DOHH2 (cell line): ENCODE measurements at regions not wholly inside any gene's neighbourhood (a gene's known extent, or its start where the extent isn't known, plus 50 kb on each side); places are given as distances from the start of the nearest gene placed in this dataset.

Source experiments
- H3F3A ChIP-seq: fragments of 200-600 bp; sonication (generic), shearing (Covaris generic); 2 replicates; pipeline ENCODE4 v1.6.0; 2016; ENCODE audit warnings: antibody characterized with exemption, mild to moderate bottlenecking; ENCODE audit not compliant: control insufficient read depth, insufficient read depth
- H3K27ac ChIP-seq: fragments of 200-600 bp; sonication (generic); 2 replicates; pipeline ENCODE4 v1.5.1; 2014; ENCODE audit warnings: low read depth, mild to moderate bottlenecking, low read length, moderate library complexity
- H3K27me3 ChIP-seq: fragments of 200-600 bp; sonication (generic); 2 replicates; pipeline ENCODE4 v1.6.1; 2014; ENCODE audit warnings: mild to moderate bottlenecking, low read length, mixed read lengths; ENCODE audit not compliant: control insufficient read depth
- H3K36me3 ChIP-seq: fragments of 200-600 bp; sonication (generic); 2 replicates; pipeline ENCODE4 v1.6.1; 2014; ENCODE audit warnings: mild to moderate bottlenecking, low read length, moderate library complexity, mixed read lengths; ENCODE audit not compliant: control insufficient read depth
- H3K4me1 ChIP-seq: fragments of 200-600 bp; sonication (generic); 2 replicates; pipeline ENCODE4 v1.6.1; 2014; ENCODE audit warnings: mild to moderate bottlenecking, low read length, mixed read lengths; ENCODE audit not compliant: control insufficient read depth
- H3K4me2 ChIP-seq: fragments of 200-600 bp; sonication (generic); 2 replicates; pipeline ENCODE4 v1.6.0; 2014; ENCODE audit warnings: mild to moderate bottlenecking, low read length, moderate library complexity
- H3K4me3 ChIP-seq: fragments of 200-600 bp; sonication (generic); 2 replicates; pipeline ENCODE4 v1.5.1; 2014; ENCODE audit warnings: mild to moderate bottlenecking, low read length, mixed read lengths
- H3K79me2 ChIP-seq: fragments of 200-600 bp; sonication (generic); 2 replicates; pipeline ENCODE4 v1.6.1; 2014; ENCODE audit warnings: mild to moderate bottlenecking, low read length, mixed read lengths; ENCODE audit not compliant: control insufficient read depth
- H3K9me2 ChIP-seq: fragments of 200-600 bp; sonication (generic); replicated peaks from 2 replicates; pipeline ENCODE4 v1.6.1; 2014; ENCODE audit warnings: mild to moderate bottlenecking, low read length, mixed read lengths; ENCODE audit not compliant: control insufficient read depth
- H3K9me3 ChIP-seq: fragments of 200-600 bp; sonication (generic); 2 replicates; pipeline ENCODE4 v1.6.1; 2014; ENCODE audit warnings: antibody characterized with exemption, low read length, mixed read lengths; ENCODE audit not compliant: control insufficient read depth, insufficient read depth
- H4K20me1 ChIP-seq: fragments of 200-600 bp; sonication (generic); 2 replicates; pipeline ENCODE4 v1.6.0; 2014; ENCODE audit warnings: low read depth, mild to moderate bottlenecking, antibody characterized with exemption, low read length, moderate library complexity; ENCODE audit not compliant: control insufficient read depth, insufficient read depth
- EZH2phosphoT487 ChIP-seq: fragments of 200-600 bp; sonication (generic); IDR thresholded peaks from 2 replicates; pipeline ENCODE4 v1.6.1; 2017; ENCODE audit warnings: borderline replicate concordance, mild to moderate bottlenecking, antibody characterized with exemption, low read length, moderate library complexity, mixed read lengths
- TF ChIP-seq, protein P1 (sequence below): fragments of 200-600 bp; sonication (generic); IDR thresholded peaks from one replicate; pipeline ENCODE4 v1.5.1; 2014; ENCODE audit warnings: antibody characterized with exemption, mild to moderate bottlenecking, low read depth, low read length; ENCODE audit not compliant: poor library complexity, severe bottlenecking

DNA sequence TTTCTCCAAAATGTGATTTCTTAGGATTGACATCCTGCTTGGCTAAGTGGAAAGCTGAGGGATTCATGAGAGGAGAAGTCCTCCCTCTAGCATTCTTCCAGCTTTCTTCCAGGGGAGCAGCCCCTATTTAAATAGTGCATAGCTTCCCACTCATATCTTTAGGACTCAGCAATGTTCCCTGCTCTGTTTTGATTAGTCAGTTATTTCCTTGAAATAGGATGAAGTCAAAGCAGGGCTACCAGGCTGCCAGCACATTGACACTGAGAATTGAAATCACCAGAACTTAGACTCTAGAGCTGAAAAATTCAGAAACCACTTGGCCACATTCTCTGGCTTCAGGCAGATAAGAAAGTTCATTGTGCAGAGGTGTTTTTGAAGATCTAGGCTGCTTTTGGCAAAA, 74.7 kb upstream of the SMAD1 start:
- H3K36me3 ChIP-seq, result no peaks in the 10 kb centered on the region
- H4K20me1 ChIP-seq, result no peaks in the 10 kb centered on the region
- H3K79me2 ChIP-seq, result no peaks in the 10 kb centered on the region
- no peak overlapping the region for H3K27ac ChIP-seq
- no peak for TF ChIP-seq EZH2phosphoT487
- H3K27me3 ChIP-seq, result no peaks in the 10 kb centered on the region
- H3K4me3 ChIP-seq, result no peak overlapping the region
- H3K9me3 ChIP-seq, result no peaks in the 10 kb centered on the region
- H3K9me2 ChIP-seq, result no peaks in the 10 kb centered on the region
- H3K4me1 ChIP-seq, result no peaks in the 10 kb centered on the region
- H3K4me2 ChIP-seq, result no peak overlapping the region
- H3F3A ChIP-seq, result no peaks in the 10 kb centered on the region

GRCh38 chr4:145404761-145405160, 76.9 kb upstream of the SMAD1 start:
- no peaks in the 10 kb centered on the region for H3K9me2 ChIP-seq
- H3K27ac ChIP-seq, result no peak overlapping the region
- no peaks in the 10 kb centered on the region for H3K4me1 ChIP-seq
- no peaks in the 10 kb centered on the region for H3K27me3 ChIP-seq
- no peaks in the 10 kb centered on the region for H4K20me1 ChIP-seq
- H3K4me3 ChIP-seq, result no peak overlapping the region
- H3F3A ChIP-seq, result no peaks in the 10 kb centered on the region
- no peaks in the 10 kb centered on the region for H3K36me3 ChIP-seq
- no peaks in the 10 kb centered on the region for H3K9me3 ChIP-seq
- H3K4me2 ChIP-seq, result no peak overlapping the region
- TF ChIP-seq, protein P1, sequence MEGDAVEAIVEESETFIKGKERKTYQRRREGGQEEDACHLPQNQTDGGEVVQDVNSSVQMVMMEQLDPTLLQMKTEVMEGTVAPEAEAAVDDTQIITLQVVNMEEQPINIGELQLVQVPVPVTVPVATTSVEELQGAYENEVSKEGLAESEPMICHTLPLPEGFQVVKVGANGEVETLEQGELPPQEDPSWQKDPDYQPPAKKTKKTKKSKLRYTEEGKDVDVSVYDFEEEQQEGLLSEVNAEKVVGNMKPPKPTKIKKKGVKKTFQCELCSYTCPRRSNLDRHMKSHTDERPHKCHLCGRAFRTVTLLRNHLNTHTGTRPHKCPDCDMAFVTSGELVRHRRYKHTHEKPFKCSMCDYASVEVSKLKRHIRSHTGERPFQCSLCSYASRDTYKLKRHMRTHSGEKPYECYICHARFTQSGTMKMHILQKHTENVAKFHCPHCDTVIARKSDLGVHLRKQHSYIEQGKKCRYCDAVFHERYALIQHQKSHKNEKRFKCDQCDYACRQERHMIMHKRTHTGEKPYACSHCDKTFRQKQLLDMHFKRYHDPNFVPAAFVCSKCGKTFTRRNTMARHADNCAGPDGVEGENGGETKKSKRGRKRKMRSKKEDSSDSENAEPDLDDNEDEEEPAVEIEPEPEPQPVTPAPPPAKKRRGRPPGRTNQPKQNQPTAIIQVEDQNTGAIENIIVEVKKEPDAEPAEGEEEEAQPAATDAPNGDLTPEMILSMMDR, result no peak
- TF ChIP-seq EZH2phosphoT487, result no peak
- no peaks in the 10 kb centered on the region for H3K79me2 ChIP-seq

DNA sequence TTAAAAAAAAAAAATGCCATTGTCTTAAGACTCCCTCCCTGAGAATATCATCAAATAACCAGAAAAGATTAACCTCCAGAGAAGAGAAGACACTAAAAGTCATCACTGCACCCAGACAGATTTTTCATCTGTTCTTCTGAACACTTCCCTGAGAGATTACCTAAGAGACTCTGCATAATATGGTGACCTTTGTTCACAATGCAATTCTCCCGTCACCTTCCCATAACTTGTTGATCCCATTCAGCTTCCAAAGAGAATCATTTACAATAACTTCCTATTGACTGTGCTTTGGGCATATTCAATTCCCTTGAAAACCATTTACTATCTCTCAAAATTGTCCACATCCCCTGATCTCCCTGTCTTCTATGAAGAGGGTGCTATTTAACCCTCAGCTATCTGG, 85.1 kb upstream of the SMAD1 start:
- no peak for TF ChIP-seq EZH2phosphoT487
- TF ChIP-seq, protein P1, result no peak
- H3K9me2 ChIP-seq, result no peaks in the 10 kb centered on the region
- no peaks in the 10 kb centered on the region for H3K27me3 ChIP-seq
- no peaks in the 10 kb centered on the region for H4K20me1 ChIP-seq
- no peaks in the 10 kb centered on the region for H3K36me3 ChIP-seq
- no peaks in the 10 kb centered on the region for H3F3A ChIP-seq
- H3K4me2 ChIP-seq, result no peak overlapping the region
- peaks cover 5% of the 10 kb centered on the region; the same call in 1 of the 2 replicates for H3K4me1 ChIP-seq
- no peaks in the 10 kb centered on the region for H3K9me3 ChIP-seq
- H3K27ac ChIP-seq, result no peak overlapping the region
- H3K4me3 ChIP-seq, result no peak overlapping the region
- no peaks in the 10 kb centered on the region for H3K79me2 ChIP-seq

- no peaks in the 10 kb centered on the region for H3K9me2 ChIP-seq
- no peaks in the 10 kb centered on the region for H3K27me3 ChIP-seq
- H3K27ac ChIP-seq, result no peak overlapping the region
- TF ChIP-seq, protein P1, result no peak
- no peak for TF ChIP-seq EZH2phosphoT487
- no peaks in the 10 kb centered on the region for H3F3A ChIP-seq
- peaks cover 10% of the 10 kb centered on the region for H3K4me1 ChIP-seq
- H3K4me2 ChIP-seq, result no peak overlapping the region
- no peaks in the 10 kb centered on the region for H3K9me3 ChIP-seq
- H4K20me1 ChIP-seq, result no peaks in the 10 kb centered on the region
- H3K36me3 ChIP-seq, result no peaks in the 10 kb centered on the region
- H3K4me3 ChIP-seq, result no peak overlapping the region
- H3K79me2 ChIP-seq, result no peaks in the 10 kb centered on the region
These were observed 91.1 kb upstream of the SMAD1 start for GRCh38 chr4:145390571-145390970.
